ENCODE measurements at regions not wholly inside any gene's neighbourhood (a gene's known extent, or its start where the extent isn't known, plus 50 kb on each side); places are given as distances from the start of the nearest gene placed in this dataset.

DNA sequence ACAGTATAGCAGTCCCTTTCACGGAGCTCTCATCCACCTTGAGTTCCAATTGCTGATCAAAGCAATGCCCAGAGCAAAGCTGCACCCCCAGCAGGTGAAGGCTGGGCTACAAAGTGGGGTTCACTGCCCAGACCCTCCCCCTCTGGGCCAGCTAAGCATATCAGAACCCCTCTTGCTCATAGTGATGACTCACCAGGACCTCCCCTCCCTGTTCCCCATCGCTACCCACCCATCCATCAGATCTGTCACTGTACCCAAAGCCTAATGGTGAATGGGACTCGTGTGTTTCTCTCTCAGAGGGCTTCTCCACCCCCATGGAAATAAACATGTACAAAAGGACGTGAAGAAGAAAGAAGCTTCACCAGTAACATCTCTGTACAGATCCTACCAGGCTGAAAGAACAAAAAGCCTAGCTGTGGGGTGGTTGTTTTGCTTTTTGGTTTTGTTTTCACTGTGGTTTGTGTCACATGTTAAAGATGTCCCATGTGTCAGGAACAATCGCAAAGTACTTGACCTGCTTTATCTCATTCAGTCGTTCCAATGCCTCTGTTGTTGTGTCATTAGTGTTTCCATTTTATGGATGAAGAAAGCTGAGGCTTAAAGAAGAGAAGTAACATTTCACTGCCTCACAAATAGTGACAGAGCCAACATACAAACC is 518.5 kb downstream of the CD83 start:
- no peak for DNase-seq (ENCODE audit: low spot score)

DNA sequence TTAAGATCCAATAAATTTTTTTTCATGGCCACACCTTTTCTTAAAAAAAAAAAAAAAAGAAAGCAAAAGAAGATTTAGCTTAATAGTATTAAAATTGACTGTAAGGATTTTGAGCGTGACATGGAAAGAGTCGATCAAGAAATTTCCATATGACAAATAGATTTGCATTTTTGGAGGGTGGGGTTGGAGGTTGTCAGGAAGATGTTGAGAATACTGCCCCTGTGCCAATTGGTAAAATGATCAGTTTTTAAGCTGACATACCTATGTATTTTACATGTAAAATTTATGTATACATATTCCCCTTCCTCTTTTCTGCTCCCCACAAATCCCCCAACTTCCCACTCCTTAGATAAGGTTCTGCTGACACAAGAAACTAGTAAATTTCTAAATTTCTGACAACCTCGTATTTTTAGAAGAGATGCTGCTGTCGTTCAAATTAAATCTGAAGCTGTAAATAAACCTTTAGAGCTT is 520.9 kb downstream of the CD83 start:
- no peak for DNase-seq (ENCODE audit: low spot score)

DNA sequence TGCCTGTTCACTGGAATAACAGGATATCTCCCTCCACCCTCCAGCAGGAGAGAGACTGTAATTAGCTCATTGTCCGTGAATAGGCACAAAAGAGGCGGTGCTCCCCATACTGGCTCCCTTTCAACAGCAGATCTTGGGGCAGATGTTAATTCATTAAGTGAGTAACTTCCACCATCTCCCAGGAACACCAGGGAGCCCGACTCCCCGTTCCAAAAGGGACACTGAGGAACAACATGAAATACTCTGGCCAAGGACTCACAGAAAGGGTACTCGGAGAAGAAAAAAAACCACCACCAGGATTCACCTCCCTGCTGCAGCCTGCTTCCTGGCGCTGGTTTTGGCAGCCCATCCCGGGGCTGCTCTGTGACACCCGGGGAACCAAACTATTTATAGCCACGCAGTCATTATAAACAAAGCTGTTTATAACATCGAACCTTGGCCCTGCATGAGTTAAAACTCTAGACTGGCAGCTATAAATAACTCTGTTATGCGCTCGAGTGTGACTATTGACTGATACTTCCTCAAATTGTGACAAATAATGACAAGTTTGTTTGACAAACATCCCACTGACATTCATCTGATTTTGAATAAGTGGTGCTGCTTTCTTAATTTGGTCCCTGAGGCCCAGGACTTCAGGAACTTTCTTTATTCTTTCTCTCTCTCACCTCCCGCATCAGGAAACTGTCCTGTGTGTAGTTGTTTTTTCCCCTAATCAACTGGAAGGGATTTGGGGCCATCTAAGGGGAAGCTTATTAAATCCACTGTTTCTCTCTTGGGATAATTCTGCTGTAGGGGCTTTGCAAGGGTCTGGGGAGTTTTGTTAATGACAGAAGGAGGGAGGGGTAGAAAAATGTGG is 521.6 kb downstream of the CD83 start:
- peak; percentile 26 for DNase-seq (ENCODE audit: low spot score)

DNA sequence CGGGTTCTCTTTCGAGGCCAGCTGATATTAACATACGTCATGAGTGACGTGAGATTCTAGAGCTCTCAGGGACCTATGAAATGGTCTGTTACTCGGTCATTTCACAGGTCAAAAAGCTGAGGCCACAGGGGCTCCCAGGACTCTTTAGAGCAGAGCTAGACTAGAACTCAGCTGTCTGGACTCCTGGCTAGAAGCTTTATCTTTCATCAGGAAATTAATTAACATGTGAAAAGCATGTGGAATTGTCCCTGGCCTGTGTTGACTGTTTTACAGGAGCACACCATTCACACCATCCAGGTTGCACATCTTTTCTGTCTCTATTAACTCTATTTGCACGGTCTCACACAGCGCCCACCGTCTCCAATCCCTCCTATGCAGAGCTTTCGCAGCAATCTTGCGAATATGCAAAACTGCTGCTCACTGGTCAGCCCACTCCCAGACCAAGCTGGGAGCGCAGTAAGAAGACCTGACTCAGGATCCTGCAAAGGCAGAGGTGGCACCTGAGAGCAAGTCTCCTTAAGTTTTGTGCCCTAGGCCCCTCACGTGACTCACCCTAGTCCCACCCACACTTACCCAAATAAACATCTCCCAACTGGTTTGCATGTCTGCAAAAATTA is 522.5 kb downstream of the CD83 start:
- DNase-seq (ENCODE audit: low spot score): no peak

DNA sequence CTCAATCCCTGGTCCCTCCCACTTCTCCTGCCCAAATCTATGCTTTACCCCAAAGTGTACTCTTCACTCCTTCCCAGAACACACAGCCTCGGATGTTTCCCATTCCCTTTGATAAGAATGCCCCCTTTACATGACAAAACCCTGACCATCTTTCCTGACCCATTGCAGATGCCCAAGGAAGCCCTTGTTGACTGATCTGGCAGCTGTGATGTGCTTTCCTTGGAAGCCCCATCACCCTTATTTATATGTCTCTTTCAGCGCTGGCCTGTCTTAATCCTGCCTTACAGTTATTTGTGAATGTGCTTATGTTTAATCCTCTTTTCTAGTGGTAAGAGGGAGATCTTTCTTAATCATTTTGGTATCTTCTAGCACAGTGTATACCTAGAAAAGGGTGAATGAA is 523.1 kb downstream of the CD83 start:
- DNase-seq (ENCODE audit: low spot score): no peak

DNA sequence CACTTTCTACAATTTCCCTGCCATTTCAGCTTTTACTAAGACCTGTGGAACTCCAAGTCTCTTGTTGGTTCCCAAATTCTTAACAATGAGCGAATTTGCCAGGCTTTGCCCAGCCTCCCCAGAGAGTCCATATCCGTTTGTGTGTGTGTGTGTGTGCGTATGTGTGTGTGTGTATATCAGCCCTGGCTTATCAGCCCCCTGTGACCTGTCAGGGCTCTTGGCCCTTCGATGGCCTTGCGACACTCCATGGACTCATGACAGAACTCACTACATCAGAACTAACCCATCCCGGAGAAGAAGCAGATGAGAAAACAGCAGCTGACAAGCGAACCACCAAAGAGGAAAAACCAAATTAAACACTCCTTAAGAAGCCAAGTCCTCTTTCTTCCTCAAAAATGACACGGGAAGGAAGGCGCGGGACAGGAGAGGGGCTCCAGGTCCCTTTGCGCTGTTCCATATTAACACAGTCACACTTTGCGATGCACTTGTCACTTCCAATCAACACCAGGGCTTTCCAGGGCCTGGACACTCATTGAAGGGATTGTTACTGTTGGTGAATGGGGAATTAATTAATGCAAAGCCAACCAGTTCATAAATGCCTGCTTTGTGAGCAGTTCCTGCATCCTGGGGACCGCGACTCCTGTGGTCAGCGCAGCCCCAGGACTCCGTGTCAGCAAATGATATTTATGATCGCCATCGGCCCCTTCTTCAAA is 524.0 kb downstream of the CD83 start:
- no peak for DNase-seq (ENCODE audit: low spot score)

DNA sequence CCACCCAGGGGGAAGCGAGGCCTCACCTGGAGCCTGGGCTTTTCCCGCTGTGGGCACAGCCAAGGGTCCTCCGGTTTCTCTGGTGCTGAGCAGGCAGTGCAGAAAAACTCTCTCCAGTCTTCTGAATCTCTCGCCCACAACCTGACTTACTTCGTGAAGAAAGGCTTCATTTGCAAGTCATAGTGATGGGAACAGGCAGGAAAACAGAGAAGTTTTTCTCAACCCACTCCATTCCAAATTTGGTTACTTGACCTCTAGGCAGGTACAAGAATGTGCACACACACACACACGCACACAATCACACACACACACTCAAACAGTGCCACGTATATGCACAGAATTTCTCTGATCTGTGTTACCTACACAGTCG is 524.5 kb downstream of the CD83 start:
- DNase-seq (ENCODE audit: low spot score): no peak

DNA sequence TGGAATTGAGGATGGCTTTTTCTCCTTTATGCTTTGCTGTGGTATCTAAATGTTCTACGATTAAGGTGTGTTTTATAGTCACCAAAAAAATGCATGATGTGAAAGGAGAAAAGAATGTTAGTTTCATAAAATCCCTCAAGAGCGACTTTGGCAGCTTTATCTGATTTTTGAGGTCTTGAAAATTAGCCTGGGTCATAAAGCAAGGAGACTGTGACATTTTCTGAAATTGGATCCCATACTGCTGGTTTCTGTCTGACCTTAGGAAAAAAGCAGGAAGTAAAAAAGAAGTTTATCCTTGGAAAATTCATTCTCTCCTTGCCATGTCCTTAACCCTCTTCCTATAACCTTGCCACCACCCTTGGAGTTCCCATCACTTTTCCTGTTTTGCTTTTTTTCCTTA is 525.3 kb downstream of the CD83 start:
- DNase-seq (ENCODE audit: low spot score): peak; percentile 6

DNA sequence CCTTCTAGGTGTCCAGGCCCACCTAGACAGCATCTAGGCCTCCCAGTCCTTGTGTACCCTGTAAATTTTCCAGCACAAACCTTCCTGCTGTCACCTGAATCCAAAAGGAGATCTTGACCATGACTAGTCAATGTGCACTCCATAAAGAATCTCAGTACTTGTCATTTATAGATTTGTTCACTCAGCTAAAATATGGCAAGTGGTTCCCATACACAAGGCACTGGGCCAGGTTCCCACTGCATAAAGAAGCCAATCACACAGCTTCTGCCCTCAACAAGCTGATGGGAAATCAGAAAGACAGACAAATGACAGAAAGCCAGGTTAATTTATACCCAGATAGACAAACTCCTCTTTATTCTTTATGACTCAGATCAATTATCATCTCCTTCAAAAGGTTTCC is 526.8 kb downstream of the CD83 start:
- DNase-seq (ENCODE audit: low spot score): no peak

DNA sequence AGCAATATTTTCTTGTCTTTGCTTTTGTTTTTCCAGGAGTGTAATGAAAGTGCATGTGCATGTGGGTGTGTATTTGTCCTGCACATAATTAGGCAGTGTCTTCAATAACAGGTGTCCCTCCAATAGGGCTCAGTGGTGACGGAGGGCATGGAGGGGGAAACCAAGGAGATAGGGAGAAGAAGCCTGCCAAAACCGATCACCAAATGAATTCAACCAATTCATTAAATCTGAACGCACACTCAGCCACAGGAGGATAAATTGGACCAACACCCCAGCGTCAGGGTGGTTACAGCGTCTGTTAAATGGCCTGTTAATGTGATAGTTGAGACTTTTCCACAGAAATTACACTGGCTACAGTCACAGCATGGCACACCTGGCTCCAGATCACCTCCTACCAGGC is 527.6 kb downstream of the CD83 start:
- no peak for DNase-seq (ENCODE audit: low spot score)

DNA sequence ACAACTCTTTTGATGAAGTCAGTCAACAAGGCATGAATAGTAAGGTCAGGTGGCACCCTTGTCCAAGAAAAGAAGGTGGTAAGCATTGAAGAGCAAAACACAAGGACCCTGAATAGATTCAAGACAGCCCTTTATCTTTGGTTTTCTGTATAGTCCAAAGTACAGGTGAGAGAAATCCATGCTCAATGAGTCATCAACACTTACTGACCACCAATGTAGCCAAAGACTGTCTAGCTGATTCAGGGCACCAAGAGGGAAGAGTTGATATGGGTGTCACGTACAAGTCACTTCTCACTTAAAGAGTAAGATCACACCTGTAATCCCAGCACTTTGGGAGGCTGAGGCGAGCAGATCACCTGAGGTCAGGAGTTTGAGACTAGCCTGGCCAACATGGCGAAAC is 528.3 kb downstream of the CD83 start:
- DNase-seq (ENCODE audit: low spot score): no peak

DNA sequence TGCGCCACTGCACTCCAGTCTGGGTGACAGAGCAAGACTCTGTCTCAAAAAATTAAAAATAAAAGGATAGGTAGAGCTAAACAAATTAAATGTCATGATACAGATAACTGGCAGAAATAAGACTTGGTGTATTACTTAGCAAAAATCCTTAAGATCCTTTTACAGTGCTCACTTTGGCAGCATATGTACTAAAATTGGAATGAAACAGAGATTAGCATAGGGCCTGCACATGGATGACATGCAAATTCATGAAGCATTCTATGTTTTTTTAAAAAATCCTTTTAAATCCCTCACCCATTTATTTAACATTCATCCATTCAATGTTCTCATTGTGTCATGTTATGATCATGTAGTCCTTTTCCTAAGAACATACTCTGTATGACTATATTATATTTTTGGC is 528.8 kb downstream of the CD83 start:
- no peak for DNase-seq (ENCODE audit: low spot score)

DNA sequence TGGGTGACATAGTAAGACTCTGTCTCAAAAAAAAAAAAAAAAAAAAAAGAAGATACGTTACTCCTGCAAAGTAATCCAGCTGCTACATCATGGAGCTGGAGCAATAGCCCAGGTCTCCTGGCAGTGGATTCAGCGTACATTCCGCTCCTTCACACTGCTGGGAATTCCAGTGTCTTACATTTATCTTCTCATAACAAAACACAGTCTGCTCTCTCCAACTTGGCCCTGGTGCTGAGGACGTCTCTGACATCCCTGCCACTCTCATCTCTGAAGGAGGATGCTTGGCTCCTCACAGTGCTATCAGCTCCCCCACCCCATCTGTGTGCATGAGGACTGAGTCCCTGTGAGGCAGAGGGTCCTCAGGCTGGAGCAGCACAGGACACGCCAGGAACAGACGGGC is 529.8 kb downstream of the CD83 start:
- DNase-seq (ENCODE audit: low spot score): no peak

DNA sequence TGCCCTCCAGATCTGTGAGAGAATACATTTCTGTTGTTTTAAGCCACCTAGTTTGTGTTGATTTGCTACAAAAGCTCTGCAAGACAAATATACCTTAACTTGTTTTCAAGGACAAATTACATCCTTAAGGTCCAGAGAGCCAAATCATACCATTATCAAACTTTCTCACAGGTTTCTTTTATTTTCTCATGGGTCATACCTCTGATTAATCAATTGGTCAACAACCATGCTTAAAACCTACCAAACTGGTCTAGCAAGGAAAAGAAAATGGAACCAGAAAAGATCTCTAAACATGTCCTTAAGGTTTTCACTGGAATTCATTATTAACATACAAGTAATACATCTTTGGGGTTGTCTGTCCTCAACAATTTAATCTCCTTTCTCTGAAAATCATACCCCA is 535.0 kb downstream of the CD83 start:
- DNase-seq (ENCODE audit: low spot score): no peak

DNA sequence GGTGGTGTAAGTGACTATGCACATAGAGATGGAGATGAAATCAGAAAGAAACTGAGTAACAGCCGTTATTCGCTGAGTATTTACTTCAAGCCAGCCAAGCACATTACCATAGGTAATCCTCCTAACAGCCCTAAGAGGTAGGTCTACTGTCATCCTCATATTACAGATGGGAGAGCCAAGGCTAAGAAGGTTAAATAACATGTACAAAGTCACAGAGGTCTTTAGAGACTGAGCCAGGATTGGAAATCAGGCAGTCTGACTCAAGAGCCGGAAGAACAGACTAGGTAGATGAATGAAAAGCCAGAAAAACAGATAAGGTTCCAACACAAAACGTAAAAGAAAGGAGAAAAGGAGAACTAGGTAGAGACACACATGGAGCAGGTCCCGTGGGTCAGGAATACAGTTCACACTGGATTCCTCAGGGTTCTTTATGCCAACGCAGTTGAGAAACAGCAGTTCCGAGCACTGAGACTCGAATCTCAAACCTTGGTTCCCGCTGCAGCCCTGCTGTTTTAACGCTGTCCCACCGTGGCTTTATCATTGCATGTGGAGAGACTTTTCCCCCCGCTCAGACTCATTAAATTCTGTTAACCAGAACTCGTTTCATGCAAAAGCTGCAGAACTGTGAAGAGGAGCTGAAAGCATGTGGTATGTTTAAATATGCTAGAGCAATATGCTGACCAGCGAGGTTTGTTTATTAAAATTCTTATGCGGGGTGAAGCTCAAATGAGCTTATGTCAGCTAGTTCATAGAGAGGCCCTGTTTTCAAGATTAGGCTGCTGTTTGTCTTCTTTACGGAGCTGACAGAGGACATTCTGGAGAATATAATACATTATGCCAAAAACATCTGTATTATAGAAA is 537.9 kb downstream of the CD83 start:
- DNase-seq (ENCODE audit: low spot score): no peak

DNA sequence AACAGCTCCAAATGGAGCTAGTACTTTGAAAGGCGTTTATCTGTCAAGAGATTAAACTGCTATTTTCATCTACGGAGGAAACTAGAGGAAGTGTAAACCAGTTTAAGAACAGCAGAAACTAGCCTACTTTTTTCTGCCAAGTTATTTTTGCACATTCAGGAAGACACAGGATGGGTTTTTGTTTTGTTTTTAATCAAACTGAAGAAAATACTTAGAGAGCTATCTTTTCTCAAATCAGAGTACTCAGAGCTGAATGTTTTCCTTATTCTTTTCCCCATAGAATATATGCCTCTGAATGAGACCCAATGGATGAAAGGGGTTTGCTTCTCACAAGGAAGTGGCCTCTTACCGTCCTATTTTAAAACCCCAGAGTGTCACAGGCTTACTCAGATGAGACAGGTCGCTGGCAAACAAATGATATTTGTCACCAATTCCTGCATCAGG is 538.5 kb downstream of the CD83 start:
- no peak for DNase-seq (ENCODE audit: low spot score)

DNA sequence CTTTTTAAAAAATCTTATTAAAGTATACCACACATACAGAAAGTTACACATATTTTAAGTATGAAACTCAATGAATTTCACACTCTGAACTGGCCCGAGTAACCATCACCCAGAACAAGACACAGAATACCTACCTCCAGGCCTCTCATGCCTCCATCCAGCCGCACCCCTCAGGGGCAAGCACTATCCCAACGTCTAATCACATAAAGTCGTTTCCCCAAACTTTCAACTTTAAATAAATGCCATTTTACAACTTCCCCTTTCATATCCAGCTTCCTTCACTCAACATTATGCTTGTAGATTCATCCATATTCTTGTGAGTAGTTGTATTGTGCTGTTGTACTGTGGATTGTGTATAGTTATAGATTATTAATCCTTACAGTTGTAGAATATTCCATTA is 539.1 kb downstream of the CD83 start:
- no peak for DNase-seq (ENCODE audit: low spot score)

DNA sequence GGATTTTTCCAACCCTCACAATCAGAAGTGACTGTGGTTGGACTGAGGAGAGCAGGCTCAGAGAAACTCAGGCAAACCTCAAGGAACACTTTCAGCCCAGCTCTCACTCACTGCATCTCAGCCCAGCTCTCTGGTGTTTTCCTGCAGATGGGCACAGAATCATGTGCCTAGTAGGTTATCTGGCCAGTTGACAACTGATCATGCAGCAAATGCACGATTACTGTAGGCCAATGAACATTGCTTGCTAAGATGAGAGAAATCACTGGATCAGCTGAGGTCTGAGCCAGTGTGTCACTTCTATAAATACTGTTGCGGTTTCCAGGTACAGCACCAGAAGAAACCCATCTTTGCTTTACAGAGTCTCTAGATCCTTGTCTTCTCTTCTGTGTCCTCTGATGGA is 540.5 kb downstream of the CD83 start:
- no peak for DNase-seq (ENCODE audit: low spot score)

DNA sequence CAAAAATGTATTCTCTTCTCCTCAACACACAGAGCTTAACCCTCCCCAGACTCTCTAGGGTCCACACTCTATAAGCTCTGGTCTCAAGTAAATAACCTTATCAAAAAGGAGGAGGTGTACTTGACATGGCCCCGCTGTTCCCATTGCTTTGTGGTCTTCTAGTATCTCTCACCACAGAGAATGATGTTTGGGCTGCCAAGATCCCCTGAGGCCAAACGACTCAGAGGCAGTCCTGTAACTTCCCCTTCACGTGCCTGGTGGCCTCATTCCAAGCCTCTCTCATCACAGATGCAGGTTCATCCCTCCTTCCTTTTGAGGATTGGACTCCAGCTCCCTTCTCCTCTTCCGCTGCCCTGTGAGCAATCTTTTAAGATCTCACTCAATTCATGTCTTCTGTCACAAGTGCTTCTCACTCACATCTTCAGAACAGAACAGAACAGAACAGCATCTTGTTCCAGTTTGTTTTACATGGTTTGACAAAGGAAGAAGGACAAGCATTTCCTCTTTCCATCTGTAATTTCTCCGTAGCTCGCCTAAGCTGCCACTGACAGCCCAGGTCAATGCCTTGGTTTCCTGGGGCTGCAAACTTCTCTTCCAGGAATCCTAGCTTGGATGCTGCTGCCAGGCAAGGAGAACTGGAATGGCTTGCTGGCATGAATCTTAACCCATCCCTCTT is 541.5 kb downstream of the CD83 start:
- peak; percentile 16 for DNase-seq (ENCODE audit: low spot score)

DNA sequence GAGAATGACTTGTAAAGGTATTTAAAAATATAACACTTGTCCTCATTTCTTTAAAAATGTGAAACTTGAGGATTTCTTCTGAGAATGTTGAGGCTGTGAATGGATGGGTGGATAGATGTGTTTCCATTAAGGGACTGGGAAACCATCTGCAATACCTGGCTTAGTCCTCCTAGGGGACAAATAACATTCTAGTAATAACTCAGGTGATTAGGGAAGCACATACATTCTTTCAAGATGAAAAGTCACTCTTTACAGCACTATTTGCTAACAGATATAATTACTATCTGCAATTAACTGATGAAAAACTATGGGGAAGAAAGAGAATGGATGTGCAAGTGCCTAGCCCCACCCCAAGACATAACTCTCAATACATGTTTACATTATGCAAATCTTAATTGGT is 542.3 kb downstream of the CD83 start:
- no peak for DNase-seq (ENCODE audit: low spot score)
